Loucy (cell line): ENCODE measurements at regions not wholly inside any gene's neighbourhood (a gene's known extent, or its start where the extent isn't known, plus 50 kb on each side); places are given as distances from the start of the nearest gene placed in this dataset.

Source experiments
- CTCF ChIP-seq: fragments of 200-600 bp; sonication (generic); conservative IDR thresholded peaks from 2 replicates; pipeline ENCODE4 v1.5.1; 2014; ENCODE audit warnings: mild to moderate bottlenecking, antibody characterized with exemption, low read length
- EZH2phosphoT487 ChIP-seq: fragments of 200-600 bp; IDR thresholded peaks from 2 replicates; pipeline ENCODE4 v1.6.1; 2018; ENCODE audit warnings: antibody characterized with exemption, mild to moderate bottlenecking, moderate library complexity, borderline replicate concordance

- TF ChIP-seq CTCF (no peak), EZH2phosphoT487 (no peak)
Measured at GRCh38 chr11:37089439-37089838, 491.4 kb upstream of the RAG2 start.
